HG03457 (cell line): ENCODE measurements at regions not wholly inside any gene's neighbourhood (a gene's known extent, or its start where the extent isn't known, plus 50 kb on each side); places are given as distances from the start of the nearest gene placed in this dataset.
"Not testable (repeated sequence)": the region's sequence is repeated elsewhere in the genome, so short reads cannot be mapped to it uniquely, and the experiment has no call there.

ENCODE experiments used
- ATAC-seq: cut with Tn5 transposase; IDR thresholded peaks from one replicate; pipeline ENCODE4 v1.9.1; 2021; ENCODE audit warnings: moderate number of reproducible peaks; ENCODE audit not compliant: unreplicated experiment

- ATAC-seq, result no peak
Observed at GRCh38 chr16:65716737-65717700, 595.2 kb upstream of the CDH11 start.

DNA sequence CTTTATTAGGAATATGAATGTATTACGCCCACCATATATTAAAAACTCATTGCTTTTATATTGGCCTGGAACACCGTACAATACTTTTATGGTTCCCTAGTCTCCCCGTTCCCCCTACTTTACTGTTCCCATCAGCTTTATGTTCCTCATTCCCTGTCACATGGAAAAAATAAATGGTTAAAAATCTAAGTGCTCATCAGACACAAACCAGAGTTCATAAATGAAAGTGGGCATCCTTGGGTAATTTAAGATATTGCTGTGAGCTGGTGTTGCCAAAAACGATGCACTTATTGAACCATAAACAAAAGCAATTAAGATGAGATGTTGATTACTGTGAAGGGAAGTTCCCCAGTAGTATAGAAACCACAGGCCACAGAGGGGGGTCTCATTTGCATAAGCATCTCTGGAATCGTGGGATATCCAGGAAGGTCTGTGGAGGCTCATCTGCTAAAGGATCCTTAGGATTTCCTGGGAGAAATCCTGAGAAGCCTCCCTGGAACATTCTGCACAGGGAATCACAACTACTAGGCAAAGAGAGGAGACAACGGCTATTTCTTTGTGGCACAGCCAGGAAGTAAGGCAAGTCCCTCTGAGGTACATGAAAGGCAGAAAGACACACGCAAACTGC is 591.4 kb upstream of the CDH11 start:
- ATAC-seq, result no peak

GRCh38 chr16:65710107-65710506 is 588.2 kb upstream of the CDH11 start:
- ATAC-seq, result no peak

DNA sequence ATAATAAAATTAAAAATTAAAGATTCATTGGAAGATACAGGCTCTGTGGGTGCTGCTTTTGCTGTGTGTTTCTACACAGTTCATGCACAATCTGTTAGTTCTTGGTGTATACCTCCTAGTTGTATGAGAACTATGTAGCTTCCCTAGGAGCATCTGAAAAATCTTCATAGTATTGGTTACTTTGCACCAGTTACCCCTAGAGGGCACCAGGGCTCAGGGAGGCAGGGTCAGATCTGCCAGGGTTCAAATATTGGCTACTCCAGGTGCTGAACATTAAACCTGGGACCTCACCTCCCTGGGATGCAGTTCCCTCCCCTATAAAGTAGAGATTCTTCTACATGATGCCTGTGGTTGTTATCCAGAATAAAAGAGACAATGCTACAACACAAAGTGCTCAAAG is 583.0 kb upstream of the CDH11 start:
- no peak for ATAC-seq

- no peak for ATAC-seq
Observed at GRCh38 chr16:65702707-65703402, 581.0 kb upstream of the CDH11 start.

DNA sequence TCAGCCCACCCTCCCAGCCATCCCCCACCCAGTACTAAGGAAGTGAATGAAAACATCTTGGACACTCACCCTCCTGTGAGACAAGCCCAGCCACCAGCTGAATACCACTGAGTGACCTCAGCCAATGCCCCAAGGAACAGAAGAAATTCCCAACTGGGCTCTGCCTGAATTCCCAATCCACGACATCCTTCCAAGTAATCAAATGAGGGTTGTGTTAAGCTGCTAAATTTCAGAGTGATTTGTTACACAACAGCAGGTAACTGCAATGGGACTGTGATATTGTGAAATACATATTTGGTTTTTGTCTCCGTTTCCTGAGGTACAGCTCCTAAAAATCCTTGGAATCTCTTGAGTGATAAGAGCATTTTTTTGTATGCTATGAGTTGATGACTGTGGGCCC is 578.7 kb upstream of the CDH11 start:
- no peak for ATAC-seq

DNA sequence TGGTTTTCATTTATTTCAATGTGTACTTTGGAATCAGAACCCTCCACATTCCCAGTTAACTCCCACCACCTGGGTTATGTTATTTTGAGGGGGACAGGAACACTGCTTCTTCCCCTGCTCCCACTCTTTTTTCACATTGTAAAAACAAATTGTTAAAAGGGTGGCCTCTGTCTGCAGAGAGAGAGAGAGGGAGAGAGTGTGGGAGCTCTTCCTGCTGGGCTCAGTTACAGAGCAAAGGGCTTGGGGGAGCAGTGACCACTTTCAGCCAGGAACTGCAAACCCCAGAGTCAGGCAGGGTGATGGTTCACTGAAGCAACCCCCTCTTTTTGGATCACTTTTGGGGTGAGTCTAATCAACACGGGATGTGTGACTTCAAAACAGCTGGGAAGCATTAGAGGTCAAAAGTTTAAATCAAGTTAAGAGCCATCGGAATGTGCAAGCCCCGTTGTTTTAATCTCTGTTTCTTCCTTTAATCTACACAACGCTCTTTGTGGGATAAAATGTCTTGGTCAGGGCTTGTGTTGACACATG is 577.0 kb upstream of the CDH11 start:
- ATAC-seq, result no peak

DNA sequence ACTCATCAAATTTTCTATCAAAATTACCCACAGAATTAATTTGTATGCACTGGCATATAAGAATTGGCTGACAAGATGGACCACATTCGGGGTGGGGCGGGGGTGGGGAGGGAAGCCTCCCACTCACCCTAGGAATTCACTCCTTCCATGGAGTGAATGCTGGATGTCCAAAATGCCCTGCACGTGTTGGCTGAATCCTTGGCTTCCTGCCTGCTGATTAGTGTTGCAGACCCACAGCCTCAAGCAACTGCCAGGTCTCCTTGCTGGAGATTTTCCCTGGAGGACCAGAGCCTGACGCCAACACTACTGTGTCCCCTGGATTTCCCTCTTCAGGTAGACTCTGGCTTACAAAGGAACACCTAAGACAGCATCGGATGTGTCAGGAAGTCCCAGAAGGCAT is 575.7 kb upstream of the CDH11 start:
- ATAC-seq, result no peak

DNA sequence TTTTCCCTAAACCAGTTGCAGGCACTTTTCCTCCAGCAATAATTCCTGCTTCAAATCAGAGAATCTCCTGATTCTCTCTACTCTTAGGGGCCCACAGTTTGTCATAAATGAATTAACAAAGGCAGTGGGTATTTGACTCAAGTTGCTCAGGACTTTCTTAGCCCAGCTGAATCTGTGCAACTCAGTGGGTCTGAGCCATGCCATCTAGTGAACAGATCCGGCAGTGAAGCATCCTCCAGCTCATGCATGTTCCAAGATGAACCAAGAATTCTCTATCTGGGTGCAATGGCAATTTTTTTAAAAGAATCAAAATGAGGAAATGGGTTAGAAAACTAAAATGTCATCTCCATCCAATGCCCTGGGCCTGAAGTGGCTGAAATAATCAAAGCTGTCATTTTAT is 575.2 kb upstream of the CDH11 start:
- no peak for ATAC-seq

DNA sequence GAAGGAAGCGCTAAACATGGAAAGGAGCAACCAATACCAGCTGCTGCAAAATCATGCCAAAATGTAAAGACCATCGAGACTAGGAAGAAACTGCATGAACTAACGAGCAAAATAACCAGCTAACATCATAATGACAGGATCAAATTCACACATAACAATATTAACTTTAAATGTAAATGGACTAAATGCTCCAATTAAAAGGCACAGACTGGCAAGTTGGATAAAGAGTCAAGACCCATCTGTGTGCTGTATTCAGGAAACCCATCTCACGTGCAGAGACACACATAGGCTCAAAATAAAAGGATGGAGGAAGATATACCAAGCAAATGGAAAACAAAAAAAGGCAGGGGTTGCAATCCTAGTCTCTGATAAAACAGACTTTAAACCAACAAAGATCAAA is 570.0 kb upstream of the CDH11 start:
- not testable (repeated sequence) for ATAC-seq

GRCh38 chr16:65689726-65690125 is 567.9 kb upstream of the CDH11 start:
- no peak for ATAC-seq

- no peak for ATAC-seq
Observed at GRCh38 chr16:65688301-65688700, 566.4 kb upstream of the CDH11 start.

GRCh38 chr16:65684230-65684629 is 562.4 kb upstream of the CDH11 start:
- no peak for ATAC-seq

DNA sequence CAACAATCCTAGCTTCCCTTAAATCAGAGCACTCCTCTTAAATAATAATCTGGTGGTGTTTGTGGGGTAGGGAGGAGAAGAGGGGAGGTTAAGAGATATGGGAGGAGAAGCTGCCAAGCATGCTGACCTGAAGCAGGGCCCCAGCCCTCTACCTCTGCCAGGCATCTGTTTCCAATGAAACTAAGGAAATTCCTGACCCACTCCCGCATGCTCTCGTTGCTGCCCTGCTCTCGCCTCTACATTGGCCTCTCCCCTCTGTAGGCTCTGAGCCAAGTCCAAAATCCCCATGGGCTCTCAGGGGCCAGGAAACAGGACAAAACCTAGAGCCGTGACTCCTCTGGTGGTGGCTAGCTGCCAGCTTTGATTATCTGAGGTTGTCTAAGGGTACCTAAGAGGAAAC is 559.5 kb upstream of the CDH11 start:
- ATAC-seq, result no peak

DNA sequence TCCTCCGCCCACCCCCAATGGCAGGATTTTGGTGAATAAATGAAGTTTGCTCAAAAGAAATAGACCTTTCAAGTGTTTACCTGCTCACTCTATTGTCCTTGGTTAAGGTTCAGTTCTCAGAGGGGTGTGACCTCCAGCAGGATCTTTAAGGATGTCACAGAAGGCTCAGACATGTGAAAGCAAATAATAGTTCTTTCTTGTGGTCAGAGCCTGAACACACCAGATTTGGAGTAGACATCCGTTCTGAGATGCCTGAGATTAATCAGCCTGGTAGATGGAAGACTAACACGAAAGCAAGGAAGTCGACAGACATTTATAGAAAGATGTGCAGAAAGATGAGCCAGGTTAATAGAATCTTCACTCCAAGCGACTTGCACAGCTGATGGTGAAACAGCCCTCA is 557.9 kb upstream of the CDH11 start:
- ATAC-seq, result no peak

GRCh38 chr16:65675161-65675560 is 553.3 kb upstream of the CDH11 start:
- no peak for ATAC-seq

DNA sequence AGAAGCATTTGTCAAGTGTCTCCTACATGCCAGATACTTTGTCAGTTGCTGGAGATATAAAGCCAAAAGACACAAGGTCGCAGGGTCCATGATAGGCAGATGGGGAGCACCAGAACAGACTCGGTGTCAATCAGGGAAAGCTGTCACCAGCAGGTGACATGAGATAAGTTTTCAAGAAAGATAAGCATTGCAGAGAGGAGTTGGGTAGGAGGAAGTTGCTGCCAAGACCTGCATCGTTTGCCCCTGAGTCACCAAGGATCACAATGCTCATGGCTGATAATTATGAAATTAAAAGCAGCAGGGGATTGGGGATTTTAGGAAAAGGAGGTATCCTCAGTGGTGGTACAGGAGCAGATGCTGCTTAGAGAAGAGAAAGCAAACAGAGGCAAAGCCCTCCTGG is 551.1 kb upstream of the CDH11 start:
- no peak for ATAC-seq

- no peak for ATAC-seq
Observed at GRCh38 chr16:65671071-65671470, 549.2 kb upstream of the CDH11 start.

DNA sequence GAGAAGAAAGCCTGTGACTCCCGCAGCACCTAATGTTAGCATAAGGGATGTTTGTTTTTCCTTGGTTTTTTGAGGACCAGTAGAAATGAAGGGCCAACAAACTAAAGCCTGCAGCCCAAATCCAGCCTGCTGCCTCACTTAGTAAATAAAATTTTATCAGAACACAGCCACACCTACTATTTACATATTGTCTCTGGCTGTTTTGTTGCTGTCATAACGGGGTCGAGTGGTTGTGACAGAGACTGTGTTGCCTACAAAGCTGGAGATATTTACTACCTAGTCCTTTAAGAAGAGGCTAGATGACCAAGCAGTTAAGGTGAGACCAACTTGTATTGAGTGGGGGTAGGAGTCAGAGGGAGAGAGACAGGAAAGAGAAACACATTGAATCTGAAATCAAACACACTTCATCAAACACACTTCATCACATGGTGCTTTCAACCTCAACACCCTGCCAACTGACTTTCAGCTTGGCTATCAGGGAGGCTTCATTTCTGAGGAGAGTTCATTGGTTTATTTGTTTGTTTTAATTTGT is 546.3 kb upstream of the CDH11 start:
- no peak for ATAC-seq

- ATAC-seq, result no peak
Observed at GRCh38 chr16:65667011-65667578, 545.2 kb upstream of the CDH11 start.
